ENCODE measurements at regions not wholly inside any gene's neighbourhood (a gene's known extent, or its start where the extent isn't known, plus 50 kb on each side); places are given as distances from the start of the nearest gene placed in this dataset.

DNA sequence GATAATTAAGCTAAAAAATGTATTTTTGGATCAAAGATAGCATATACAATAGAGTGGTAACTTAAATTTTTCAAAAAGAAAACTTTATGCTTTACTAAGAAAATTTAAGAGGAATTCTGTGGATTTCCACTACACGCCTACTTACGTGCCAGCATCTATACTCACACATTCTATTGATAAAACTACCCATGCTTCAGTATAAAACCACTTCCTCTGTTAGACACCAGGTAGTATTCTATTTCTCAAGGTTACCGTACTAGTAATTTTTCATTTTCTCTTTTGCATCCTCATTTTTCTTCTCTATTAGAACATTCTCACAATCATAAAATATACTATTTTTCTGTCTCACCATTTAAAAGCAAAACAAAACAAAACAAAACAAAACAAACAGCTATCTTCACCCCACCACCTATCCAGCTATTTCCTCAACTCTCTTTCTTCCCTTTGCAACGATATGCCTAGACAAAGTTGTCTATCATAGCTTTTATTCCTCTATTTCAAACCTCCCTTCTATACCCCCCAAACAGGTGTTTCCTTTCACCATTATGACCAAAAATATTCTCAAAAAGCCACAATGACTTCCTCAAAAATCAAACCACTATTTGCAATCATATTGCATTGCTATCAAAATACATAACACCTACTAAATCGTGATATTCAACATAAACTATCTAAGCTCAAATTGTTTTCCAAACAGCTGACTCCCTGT, 1652.0 kb downstream of the MRPL39 start:
- intact Hi-C loops (cut with DNase I): no loop called here
- no peaks in the 10 kb centered on the region for H3K36me3 ChIP-seq
- 58 to 74% methylated on average over 5 of the region's 5 CpGs for WGBS, 2 donors
- no peak overlapping the region for H3K4me3 ChIP-seq
- H3K9me3 ChIP-seq: no peaks in the 10 kb centered on the region
- ATAC-seq (no peak), DNase-seq (no peak), FAIRE-seq (no peak)
- H3K27me3 ChIP-seq: no peaks in the 10 kb centered on the region
- H3K4me1 ChIP-seq: no peaks in the 10 kb centered on the region
- no peak overlapping the region for H3K27ac ChIP-seq
- TF ChIP-seq, protein P1, sequence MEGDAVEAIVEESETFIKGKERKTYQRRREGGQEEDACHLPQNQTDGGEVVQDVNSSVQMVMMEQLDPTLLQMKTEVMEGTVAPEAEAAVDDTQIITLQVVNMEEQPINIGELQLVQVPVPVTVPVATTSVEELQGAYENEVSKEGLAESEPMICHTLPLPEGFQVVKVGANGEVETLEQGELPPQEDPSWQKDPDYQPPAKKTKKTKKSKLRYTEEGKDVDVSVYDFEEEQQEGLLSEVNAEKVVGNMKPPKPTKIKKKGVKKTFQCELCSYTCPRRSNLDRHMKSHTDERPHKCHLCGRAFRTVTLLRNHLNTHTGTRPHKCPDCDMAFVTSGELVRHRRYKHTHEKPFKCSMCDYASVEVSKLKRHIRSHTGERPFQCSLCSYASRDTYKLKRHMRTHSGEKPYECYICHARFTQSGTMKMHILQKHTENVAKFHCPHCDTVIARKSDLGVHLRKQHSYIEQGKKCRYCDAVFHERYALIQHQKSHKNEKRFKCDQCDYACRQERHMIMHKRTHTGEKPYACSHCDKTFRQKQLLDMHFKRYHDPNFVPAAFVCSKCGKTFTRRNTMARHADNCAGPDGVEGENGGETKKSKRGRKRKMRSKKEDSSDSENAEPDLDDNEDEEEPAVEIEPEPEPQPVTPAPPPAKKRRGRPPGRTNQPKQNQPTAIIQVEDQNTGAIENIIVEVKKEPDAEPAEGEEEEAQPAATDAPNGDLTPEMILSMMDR (IDR thresholded peaks at IDR 0.05): no peak

GRCh38 chr21:23952269-23952668, 1655.0 kb downstream of the MRPL39 start:
- H3K9me3 ChIP-seq: no peaks in the 10 kb centered on the region
- FAIRE-seq: no peak
- no peak for ATAC-seq
- TF ChIP-seq, protein P1 (IDR thresholded peaks at IDR 0.05): no peak
- no peaks in the 10 kb centered on the region for H3K36me3 ChIP-seq
- H3K4me3 ChIP-seq: no peak overlapping the region
- no peaks in the 10 kb centered on the region for H3K27me3 ChIP-seq
- no peak overlapping the region for H3K27ac ChIP-seq
- no peaks in the 10 kb centered on the region for H3K4me1 ChIP-seq
- DNase-seq: no peak
- intact Hi-C loops (cut with DNase I): no loop called here

GRCh38 chr21:23951251-23951650, 1656.0 kb downstream of the MRPL39 start:
- DNase-seq (no peak), ATAC-seq (no peak), FAIRE-seq (no peak)
- intact Hi-C loops (cut with DNase I): no loop called here
- Histone ChIP-seq H3K27ac (no peak overlapping the region), H3K4me3 (no peak overlapping the region), H3K4me1 (no peaks in the 10 kb centered on the region), H3K36me3 (no peaks in the 10 kb centered on the region), H3K9me3 (no peaks in the 10 kb centered on the region), H3K27me3 (no peaks in the 10 kb centered on the region)
- TF ChIP-seq, protein P1 (IDR thresholded peaks at IDR 0.05): no peak

DNA sequence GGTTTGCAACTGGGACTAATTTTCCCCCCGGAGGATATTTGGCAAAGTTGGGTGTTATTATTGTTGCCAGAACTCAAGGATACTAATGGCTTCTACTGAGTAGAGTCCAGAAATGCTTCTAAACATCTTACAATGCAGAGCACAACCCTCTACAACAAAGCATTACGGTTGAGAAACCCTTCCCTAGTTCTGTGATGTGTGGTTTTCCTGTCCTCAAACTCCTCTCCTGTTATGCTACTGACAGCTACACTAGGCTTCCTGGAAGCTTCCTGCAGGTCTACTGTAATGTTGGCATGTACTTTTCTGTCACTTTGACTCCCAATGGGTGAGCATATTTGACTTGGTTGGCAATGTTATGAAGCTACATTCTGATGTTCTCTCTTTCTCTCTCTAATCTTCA, 1656.9 kb downstream of the MRPL39 start:
- ATAC-seq (no peak), FAIRE-seq (no peak), DNase-seq (no peak)
- Histone ChIP-seq H3K9me3 (no peaks in the 10 kb centered on the region), H3K4me3 (no peak overlapping the region), H3K27me3 (no peaks in the 10 kb centered on the region), H3K4me1 (no peaks in the 10 kb centered on the region), H3K36me3 (no peaks in the 10 kb centered on the region), H3K27ac (no peak overlapping the region)
- intact Hi-C loops (cut with DNase I): no loop called here
- TF ChIP-seq, protein P1 (IDR thresholded peaks at IDR 0.05): no peak
- WGBS, 2 donors: 70 to 84% methylated on average over 2 of the region's 2 CpGs

- H3K27me3 ChIP-seq: no peaks in the 10 kb centered on the region
- H3K4me3 ChIP-seq: no peak overlapping the region
- H3K4me1 ChIP-seq: no peaks in the 10 kb centered on the region
- H3K36me3 ChIP-seq: no peaks in the 10 kb centered on the region
- FAIRE-seq (no peak), DNase-seq (no peak), ATAC-seq (no peak)
- intact Hi-C loops (cut with DNase I): no loop called here
- no peaks in the 10 kb centered on the region for H3K9me3 ChIP-seq
- 84 to 91% methylated on average over 2 of the region's 2 CpGs for WGBS, 2 donors
- TF ChIP-seq, protein P1 (IDR thresholded peaks at IDR 0.05): no peak
- H3K27ac ChIP-seq: no peak overlapping the region
Observed at GRCh38 chr21:23949493-23949892, 1657.8 kb downstream of the MRPL39 start.

All from pancreas (tissue), 10 donors.